Activated naive CD4-positive, alpha-beta T cell (primary cell): ENCODE measurements at regions not wholly inside any gene's neighbourhood (a gene's known extent, or its start where the extent isn't known, plus 50 kb on each side); places are given as distances from the start of the nearest gene placed in this dataset.

Experiments used
- DNase-seq, 4 experiments: peaks; one replicate each; lab custom pipeline; 2025; lab: John Stamatoyannopoulos, UW

GRCh38 chr10:60466267-60467201, 76.9 kb upstream of the ANK3 start:
- DNase-seq = no peak

- no peak for DNase-seq
Observed at GRCh38 chr10:60465801-60466200, 76.1 kb upstream of the ANK3 start.

DNA sequence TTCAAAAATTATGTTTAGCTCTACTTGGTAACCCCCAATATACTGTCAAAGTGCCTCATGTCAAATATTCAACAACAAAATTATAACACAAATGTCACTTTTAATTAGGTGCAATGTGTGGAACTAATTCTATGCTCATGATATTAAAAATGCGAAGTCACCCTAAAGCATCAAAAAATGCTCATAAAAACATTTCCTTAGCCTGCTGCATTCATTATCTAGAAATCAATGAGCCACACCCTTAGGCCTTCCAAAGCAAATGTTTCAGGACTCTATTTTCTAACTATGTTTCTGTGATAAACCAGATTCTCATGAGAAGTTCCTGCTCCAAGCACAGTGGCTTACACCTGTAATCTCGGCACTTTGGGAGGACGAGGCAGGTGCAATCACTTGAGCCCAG, 75.0 kb upstream of the ANK3 start:
- no peak for DNase-seq

DNA sequence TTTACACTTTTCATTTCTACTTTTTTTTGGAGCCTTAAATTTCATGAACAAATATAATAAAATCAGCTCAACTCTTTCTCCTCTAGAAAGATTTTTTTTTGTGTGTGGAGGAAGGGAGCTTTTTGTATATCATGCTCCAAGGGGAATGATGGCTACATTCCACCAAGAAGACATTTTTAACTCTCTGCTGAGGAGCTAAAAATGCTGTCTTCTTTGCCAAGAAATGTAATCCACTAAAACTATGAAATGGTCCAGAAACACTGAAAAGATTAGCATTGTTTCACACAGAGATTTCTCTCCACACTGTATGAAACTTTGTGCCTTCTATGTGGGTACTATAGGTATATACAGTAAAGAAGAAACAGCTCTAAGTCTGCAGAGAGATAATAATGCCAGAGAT, 74.1 kb upstream of the ANK3 start:
- DNase-seq = no peak

DNA sequence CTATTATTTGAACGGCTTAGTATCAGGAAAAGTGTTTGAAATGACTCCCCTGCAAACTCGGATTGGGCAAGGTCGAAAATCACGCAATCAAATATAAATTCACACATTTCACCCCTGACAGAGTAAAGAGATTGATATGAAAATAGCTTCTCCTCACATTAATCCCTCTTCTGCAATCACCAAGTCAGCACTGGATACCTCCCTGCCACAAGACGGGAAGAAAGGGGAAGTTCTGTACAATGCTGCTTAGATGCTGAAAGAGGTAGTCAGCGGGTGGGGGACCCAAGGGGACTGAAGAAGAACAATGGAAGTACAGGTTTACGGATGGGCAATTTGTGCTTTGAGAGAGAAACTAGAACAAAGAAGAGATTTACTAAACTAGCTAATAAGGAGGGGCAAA, 72.0 kb upstream of the ANK3 start:
- no peak for DNase-seq

DNA sequence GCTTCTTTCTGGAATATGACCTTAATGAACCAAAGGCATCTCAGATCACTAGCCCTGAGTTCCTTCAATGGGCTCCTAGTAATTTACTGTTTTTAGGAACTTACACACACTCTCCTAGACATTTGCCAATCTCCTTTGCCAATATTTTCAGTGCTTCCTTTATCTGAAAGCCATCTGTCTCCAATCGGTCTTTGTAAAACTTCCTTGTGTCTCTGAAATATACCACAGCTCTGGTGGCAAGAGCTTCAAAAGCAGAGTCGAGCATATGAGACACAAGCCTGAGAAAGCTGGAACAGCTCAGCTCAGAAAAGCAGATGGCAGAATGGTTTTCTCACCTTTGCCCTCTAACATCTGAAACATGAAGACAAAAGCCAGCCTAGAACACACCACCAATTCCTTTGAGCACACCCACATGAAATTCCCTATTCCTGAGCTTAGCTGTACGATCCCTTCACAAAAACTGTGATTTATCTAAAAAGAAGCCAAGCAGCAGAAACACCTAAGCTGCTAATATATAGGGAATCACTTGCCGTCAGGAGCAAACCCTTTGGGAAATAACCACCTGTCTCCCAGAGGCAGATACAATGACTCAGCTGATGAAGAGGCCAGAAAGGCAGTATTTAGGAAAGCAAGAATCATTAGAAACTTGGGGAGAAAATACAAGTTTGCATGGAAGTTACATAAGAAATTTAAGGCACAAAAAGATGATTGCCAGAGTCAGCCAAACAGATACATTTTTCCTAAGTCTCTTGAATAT, 70.2 kb upstream of the ANK3 start:
- DNase-seq = no peak

DNA sequence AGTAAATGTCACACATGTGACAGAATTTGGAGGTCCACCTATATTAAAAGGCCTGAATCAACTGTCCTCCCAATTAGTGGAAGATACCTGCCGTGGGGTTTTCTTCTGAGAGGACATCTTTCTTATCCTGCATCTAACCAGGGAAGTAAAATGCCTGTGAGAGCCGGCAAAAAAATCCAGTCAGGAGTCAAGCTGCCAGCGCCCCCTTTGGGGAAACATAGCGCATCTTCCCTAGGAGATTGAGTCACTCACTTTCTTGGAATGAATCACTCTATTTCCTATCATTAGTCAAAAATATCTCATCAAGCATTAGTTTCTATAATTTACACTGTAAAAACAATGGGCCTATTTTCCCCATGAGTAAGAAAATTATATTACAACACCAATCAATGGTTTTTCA, 66.4 kb upstream of the ANK3 start:
- no peak for DNase-seq

- no peak for DNase-seq
Observed at GRCh38 chr10:60454336-60454735, 64.7 kb upstream of the ANK3 start.

DNA sequence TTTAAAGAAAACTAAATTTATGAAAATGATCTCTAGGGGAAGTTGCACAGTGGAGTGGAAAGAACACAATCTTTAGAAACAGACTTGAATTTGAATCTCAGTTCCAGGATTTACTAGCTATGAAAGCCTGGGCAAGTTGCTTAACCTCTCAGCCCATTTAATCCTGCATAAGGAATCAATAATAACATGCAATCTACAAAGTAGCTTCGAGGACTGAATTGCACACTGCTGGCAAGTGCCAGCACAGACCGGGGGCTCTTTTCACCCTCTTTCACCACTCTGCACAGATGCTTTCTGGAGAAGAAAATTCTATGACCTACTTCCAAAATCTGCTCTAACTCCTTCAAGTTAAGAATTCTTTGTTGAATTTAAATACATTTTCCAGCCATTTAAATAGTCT, 63.4 kb upstream of the ANK3 start:
- DNase-seq = no peak

DNA sequence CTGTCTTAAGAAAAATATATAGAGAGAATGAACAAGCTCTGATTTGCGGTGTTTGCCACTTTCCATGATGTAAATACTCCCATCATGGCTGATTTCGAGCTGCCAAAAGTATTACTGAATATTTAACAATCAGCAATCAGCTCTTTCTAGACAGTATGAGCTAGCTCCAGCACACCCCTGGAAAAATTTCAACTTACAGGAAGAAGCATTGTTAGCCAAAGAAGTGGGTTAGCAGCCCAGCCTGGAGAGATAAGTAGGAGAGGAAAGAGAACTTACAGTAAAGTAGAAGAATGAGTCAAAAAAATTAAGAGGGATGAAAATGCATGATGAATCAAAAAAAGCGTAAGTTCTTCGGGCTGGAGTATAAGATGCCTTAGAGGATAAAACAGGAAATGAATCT, 60.6 kb upstream of the ANK3 start:
- DNase-seq = no peak

GRCh38 chr10:60448246-60448645, 58.6 kb upstream of the ANK3 start:
- DNase-seq = no peak

DNA sequence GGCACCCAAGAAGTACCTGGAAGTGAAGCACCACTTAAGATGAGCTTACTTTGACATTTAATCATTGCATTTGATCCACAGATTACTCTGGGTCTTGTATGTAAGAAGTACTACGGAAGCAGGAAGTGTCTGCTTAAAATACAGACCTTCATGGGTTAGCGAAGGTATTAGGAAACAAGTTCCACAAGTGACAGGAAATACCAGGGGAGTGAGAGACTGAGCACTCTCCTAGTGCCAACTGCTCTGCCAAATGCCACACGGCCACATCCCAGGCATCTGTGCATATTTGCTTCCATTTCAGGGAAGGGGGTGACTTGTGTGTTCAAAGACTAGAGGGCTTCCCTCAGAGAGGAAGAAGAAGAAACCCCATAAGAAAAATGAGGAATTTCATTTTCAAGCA, 57.2 kb upstream of the ANK3 start:
- DNase-seq = no peak

DNA sequence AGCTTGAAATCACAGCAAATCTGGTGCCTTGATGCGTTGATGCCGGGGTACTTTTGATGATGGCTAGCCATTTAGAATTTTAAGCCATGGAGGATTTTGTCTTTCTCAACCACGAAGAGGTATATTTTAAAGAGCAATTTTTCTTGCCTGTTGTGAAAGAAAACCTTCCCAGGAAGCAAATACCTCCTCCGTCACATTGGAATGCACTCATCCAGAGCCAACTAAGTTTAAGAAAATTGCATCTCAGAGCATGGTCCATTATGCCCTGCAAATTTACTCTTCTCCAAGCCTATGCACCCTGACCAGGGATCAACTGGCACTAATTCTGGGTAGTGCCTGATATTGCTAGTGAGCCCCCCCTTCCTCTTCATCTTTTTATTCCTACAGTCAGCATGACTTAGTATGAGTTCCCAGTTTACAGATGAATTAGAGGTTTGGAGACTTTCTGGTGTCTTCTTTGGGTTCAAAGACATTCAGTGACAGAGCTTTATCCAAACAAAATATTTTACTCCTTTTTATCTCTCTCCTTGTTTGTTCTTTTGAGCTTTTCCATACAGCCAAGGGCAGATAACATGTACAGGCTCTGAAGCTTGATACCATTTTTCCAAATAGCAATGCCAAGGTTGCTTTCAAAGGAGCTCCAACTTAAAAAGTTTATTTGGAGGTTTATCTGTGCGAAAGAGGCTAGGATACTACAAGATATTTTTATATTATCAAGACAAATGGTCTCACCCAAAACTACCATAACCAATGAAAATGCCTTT, 56.6 kb upstream of the ANK3 start:
- DNase-seq = no peak

- DNase-seq = no peak
Observed at GRCh38 chr10:60444494-60445064, 54.9 kb upstream of the ANK3 start.

- DNase-seq = no peak
Observed at GRCh38 chr10:60443346-60443745, 53.7 kb upstream of the ANK3 start.

- DNase-seq = no peak
Observed at GRCh38 chr10:60441515-60441914, 51.8 kb upstream of the ANK3 start.

- no peak for DNase-seq
Observed at GRCh38 chr10:60439641-60440040, 50.0 kb upstream of the ANK3 start.
